NCI-H345 treated with DMSO at 0.1 percent for 48 hours (cell line): ENCODE measurements at regions not wholly inside any gene's neighbourhood (a gene's known extent, or its start where the extent isn't known, plus 50 kb on each side); places are given as distances from the start of the nearest gene placed in this dataset.

ENCODE experiments used
- DNase-seq: peaks from one replicate; lab custom pipeline; 2025; ENCODE audit not compliant: unreplicated experiment; lab: John Stamatoyannopoulos, UW

DNA sequence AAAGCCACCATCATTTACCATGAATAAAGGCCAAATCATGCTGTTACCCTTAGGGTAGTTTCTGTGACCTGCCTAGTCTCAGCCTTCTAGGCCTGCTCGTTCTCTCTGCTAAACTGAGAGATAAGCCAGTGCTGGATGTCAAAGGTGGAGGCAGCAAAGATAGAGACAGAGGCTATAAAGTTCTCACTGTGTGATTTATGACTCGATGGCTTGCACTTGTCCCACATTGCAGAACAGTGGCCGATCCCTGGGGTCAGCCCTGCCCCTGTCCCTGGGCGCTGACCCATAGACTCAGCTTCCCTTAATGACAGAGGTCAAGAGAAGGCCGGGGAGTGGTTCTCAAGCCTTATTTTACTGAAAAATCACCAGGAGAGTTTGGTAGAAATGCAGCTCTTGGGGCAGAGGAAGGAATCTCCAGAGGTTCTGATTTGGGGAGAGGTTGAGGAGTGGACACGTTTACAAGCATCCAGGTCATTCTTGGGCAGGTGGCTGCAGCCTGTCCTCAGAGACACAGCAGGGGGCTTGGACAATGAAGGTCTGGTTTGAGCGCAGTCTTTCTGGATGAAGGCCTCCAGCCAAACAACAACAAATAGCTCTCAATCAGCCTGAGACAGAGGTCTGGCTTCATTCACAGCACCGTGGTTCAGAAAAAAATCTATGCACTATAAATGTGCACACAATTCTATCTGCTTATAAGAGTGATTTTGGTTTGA is 143.5 kb downstream of the ACKR3 start:
- DNase-seq, result no peak

DNA sequence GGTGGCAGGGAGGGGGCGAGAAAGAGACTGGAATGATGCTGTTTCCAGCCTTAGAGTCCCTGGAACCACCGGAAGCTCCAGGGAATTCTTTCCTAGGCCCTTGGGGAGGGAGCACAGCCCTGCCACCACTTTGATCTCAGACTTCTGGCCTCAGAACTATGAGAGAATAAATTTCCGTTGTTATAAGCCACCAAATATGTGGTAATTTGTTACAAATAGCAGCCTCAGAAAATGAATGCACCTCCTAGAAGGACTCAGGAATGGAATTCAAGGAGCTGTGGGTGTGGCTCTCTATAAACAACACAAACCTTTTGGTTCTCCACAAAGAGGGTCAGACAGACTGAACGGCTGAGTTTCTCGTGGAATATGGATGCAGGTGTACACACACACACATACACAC is 144.5 kb downstream of the ACKR3 start:
- DNase-seq, result no peak

DNA sequence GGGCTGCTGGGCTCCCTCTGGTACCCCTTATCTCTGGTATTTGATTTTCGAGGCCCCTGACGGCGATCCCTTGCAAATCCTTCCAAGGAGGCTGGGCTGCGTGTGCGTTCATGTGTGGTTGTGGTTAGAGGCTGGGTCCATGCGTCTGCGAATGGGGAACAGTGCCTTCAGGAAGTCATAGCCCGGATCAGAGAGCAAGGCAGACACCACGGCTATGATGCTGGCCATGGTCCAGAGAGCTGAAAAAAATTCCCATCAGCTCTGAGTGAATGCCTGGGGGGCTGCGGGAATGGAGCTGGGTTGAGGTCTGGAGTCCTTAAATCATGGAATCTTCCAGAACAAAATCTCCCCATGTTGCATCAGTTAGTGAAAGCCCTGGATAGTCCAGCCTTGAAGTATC is 145.5 kb downstream of the ACKR3 start:
- no peak for DNase-seq

DNA sequence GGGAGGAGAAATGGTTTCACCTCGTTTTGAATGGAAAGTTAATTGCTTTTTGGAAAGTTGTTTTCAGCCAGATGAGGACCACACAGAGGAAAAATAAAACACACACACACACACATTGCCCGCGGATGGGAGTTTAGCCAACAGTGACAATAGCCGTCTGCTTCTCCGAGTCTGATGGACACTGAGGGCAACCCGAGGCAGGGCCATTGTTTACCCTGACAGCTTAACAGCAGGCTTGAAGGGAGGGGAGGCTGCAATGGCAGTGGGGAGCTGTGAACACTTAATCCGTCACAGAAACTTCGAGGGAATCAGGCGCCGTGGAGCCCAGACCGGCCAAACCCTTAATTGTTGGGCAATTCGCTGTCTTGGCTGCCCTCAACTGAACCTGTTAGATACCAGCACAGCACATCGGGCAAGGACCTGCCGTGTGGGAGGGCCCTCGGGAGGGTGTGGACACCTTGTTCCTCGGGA is 145.9 kb downstream of the ACKR3 start:
- no peak for DNase-seq

DNA sequence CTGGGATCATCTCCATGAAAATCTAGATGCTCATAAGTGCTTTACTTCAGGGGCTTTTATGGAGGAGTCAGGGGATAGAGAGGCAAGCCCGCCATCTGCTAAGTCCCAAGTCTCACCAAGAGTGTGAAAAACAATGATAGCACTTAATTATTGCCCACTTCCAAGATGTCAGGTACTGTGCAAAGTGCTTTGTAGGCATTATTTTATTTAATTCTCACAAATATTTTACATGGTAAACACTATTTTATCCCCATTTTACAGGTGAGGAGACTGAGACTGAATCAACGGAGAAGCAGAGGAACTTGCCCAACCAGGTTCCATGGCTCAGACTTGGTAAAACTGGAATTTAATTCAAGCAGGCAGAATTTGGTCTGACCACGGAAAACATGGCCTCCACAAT is 147.5 kb downstream of the ACKR3 start:
- no peak for DNase-seq

DNA sequence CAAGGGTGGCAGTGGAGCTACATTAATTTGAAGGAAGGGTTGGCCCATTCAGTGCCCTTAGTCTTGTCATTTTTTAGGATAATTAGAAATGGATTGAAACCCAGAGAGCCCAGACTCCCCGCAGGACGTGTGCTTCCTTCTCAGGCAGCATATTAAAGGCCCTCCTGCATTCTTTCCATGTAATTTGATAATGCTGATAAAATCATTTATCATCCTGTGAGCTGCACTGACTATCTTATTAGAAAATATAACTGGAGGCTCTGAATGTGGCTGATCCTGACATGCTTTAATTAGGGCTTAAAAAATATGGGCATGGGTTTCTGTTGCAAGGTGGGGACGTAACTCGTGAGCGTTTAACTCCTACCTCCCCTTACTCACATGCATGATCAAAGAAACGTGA is 148.1 kb downstream of the ACKR3 start:
- DNase-seq, result no peak

DNA sequence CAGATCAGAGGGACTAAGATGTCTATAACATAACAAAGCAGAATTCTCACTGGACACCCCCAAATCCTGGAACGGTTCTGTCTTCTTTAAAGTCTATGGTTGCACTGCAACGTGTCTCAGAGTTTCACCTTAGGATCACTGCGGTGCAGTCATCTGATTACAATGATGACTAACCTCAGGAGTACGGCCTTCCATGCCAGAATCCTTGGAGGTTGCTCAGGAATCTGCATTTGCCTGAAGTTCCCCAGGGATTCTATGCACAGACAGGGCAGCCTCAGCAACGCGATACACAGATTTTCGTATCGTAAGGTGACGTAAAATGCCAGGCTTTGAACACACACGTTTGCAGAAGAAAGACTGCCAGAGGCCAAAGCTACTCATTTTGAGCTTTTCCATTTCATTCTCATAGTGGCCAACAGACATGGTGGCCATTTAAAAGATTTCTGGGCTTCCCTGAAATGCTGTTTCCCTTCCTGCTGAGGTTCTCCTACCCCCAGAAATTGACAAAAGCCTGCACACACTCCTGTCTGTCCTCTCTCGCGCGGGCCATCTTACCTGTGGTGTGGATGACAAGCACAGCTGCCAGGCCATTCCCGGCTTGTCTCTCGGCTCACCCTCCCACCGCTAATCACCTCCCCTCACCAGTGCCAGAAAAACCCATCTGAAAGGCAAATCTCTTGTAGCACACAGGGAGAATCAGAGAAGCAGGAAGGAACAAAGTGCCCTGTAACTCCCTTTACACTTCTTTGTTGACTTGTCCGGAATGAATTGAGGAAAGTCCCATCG is 148.8 kb downstream of the ACKR3 start:
- no peak for DNase-seq

DNA sequence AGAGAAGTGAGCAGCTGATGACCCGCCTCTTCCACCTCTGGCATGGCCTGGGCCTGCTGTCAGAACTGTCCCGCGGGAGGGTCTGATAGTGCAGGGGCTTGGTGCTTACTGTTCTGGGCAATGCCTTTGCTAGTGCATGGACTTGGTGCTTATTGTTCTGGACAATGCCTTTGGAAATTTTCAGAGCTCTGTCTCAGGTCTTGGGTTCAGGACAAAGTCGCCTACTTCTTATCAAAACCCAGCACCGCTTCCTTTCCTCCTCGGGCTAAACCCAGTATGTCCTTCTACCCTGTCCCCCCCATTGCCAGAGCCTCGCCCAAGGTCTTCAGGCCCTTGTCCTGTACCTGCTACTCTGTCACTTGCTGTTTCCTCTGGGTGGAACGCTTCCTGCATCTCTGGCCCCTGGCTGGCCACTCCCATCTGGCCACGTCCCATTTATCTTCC is 149.6 kb downstream of the ACKR3 start:
- DNase-seq, result no peak

DNA sequence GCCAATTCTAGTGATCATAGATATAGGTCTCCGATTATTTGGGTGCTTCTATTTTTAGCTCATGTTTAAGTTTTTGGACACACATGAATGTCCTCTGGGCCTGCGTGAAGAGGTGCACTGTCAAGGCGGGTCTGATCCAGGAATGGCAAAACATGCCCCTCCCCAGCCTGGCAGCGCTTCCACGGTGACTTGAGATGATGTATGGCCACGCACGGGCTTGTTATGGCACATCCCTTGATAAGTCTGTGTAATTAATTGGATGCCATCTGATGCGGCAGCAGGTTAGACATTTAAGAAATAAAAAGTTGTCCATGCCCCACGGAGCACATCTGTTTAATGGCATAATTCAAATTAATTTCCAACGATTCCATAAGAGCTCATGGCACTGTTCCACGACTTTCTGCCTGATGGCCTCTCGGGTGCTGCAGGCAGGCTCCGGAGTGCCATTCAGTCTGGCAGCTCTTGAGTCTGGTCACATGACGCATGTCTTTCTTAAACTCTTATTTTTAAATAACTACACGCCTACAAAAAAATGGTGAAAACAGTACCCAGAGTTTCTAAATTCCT is 151.4 kb downstream of the ACKR3 start:
- DNase-seq, result peak; percentile 54

DNA sequence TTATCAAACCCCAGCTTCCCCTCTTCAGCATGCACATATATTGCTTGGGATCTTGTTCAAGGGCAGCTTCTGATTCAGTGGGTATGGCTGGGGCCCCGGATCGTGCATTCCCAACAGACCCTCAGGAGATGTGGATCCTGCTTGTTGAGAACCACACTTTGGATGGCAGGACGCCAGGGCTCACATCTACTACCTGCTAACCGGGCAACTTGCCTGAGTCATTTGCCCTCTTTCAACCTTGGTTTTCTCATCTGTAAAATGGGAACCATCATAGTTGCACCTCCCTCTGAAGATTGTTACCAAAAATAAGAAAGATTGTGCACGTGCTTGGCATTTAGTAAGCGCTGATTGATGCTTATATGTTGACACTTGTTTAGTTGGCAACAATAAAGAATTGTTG is 154.6 kb downstream of the ACKR3 start:
- DNase-seq, result no peak

DNA sequence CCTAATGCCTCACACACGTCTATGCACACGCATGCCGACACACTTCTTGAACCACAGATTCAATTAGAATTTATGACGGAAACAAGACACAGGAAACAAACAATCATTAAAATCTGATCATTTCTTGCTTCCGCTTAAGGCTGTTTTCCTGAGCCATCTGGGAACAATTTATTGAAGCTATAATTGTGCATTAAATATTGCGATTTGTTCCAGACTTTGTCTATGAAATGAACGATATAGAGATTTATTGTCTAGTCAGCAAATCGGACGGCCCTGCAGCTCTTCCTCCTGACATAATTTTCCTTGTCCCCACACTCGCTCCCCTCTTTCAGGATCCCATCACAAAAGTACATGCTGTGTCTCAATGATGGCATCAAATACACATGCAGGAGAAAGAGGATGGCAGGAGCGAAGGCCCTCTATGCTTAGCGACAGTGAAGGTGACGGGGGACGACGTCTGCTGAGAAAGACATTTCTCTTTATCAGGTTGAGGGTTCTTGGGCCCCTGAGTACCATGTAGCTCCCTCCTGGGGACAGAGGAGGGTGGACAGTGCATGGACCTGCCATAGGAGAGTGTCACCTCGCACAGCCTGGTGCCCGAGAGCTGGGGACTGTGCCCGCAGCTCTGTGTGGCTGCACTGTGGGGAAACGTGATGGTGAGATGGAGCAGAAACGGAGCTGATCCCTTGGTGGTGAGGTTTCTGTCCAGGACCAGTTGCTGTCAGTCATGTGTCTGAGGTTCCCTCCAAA is 157.3 kb downstream of the ACKR3 start:
- DNase-seq, result no peak

DNA sequence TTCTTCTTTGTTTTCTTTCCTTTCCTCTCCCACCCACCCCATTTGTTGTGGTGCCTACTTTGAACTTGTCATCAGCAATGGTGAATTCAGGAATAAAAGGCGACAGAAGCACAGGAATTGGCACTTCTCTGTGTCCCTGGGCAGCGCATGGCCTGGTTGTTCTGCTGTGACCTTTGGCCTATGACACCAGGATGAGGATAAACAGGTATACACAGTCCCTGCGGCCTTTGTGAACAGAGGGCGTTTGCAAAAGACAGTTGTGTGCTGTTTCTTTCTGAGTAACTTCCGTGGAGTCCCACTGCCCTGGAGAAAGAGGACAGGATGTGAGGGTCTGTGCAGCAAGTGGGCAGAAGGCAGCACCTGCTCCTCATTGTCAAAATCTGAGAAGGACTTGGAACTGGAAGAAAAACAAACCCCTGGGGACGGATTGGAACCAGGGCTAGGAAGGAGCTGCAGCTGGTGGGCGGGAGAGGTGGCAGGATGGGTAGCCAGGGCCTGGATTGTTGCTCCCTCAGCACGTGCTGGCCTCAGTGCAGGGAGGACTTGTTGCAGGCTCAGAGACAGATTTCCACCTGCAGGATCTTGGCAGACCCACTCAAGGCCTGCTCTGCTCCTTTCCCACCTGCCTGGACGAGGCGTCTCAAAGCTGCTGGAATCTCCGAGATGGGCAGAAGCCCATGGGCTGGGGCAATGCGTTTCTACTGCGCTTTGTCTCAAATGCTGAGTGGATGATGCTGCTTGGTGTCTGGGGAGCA is 159.5 kb downstream of the ACKR3 start:
- DNase-seq, result no peak

DNA sequence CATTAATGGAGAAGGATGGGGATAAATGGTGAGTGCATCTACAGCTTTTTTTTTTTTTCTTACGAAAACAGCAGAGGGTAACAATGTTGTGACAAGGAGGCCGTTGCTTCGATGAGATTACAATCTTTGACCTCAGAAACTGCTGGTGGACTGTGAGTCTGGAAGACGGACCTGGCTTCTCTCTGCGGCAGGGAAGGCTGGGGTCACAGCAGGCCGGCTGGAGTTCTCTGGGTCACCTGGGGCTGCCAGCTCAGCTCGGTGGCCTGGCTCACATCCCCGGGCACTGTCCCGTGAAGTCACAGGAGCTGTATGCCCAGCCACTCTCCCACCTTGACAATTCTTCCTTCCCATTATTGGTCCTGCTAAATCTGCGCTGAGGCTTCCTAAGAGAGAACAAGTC is 160.8 kb downstream of the ACKR3 start:
- no peak for DNase-seq

DNA sequence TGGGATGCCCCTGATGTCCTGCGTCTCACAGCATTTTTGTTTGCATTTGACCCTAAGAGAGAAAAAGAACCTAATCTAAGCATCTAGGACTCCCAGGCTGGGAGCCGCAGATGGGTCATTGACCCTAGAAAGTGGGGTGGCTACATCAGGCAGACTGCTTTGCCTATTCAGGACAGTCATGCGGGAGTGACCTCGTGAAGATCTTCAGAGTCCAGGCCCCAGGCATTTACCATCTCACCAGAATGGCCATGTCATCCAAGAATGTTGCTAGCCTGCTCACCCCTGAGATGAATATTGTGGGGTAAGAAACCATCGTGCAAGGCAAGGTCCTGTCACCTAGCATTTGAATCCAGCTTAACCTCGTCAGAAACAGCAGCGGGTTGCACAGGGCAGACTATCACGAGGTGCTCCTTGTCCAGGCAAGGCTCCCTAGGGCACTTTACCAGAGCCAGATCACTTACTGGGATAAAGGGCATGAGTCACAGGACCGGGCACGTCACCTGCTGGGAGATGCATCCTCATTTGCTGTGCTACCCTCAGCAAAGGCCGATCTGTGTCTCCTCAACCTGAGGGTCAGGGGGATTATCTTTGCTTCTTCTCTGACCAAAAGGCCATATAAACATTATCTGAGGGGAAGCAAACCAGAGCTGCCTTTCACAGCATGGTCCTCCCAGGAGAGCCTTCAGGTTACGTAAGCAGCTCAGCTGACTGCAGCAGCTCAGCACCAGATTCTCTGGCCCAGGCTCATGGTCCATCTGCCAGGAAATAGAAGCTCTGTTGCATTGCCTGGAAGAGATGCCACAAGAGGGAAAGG is 162.3 kb downstream of the ACKR3 start:
- no peak for DNase-seq

DNA sequence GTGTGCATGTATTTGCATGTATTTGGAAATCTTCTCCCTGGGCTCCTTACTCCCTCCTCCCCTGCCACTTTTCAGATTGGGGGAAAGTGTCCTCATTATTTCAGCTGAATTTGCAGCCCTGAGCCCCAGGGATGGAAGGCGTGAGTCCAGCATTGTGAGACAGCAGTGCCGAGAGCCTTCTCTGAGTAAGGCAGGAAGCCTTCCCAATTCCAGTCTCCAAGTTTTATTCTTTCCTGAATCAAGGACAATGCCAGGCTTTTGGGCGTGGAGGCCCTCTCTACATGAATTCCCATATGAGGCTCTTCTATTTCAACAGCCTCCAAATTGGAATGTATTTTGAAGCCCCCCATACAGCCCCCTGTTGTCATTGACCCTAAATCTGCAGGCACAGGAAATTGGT is 163.5 kb downstream of the ACKR3 start:
- no peak for DNase-seq

DNA sequence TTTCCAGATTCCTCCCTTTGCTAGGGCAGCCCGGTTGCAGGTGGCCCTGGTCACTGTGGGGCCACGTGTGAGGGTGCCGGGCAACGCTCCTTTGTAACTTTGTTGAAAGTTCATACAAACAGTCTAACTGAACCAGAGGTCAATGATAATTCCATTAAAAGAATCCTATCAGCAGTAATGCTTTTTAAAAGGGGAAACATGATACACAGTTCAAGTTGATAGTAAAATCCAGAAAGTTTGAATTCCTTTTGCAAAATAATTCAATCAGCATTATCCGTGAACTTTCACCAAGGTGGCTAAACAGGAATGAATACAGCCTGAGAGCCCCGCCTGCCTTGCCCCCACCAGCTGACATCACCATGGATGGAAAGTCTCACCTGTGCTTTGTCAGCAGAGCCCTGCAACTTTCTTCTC is 166.2 kb downstream of the ACKR3 start:
- no peak for DNase-seq

DNA sequence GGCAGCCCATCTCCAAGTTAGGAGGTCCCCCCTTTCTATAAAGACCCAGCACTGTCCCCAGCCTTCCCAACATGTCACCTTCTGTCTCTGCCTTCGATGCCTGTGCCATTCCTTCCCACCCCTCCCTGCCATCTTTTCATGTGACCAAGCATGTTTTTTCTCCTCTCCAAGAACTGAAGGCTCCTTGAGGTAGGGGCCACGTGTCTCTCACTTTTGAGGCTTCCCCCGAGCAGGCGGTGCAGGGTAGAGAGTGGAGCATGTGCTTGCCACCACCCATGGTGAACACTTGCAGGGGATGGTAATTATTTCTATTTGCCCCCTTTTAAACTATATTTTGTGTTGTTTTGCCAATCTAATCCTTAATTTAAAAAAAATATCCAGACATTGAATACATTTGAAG is 168.4 kb downstream of the ACKR3 start:
- no peak for DNase-seq

DNA sequence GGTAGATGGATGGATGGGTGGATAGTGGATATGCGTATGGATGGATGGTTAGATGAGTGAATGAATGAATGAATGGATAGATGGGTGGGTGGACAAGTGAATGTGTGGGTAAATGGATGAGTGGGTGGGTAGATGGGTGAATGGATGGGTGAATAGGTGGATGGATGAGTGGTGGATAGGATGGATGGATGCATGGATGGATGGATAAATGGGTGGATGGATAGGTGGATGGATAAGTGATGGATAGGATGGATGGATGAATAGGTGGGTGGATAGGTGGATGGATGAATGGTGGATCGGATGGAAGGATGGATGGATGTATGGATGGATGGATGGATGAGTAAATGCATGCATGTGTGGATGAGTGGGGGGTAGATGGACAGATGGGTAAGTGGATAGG is 169.3 kb downstream of the ACKR3 start:
- DNase-seq, result no peak

DNA sequence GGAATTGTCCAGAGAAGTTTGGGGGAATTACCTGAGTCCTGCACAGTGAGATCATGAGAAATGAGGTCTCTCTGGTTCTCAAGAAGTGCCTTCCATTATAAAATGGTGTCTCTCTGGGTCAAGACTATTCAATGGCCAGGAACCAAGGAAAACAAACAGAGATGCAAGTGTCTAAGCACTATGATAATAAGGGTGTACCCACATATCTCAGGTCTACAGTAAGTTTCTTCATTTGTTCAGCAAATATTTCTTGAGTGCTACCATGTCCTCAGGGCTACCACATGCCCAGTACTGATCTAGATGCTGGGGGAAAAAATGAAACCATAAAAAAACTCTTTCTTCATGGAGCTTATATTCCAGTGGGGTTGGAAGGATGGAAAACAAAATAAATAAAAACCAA is 170.0 kb downstream of the ACKR3 start:
- no peak for DNase-seq

DNA sequence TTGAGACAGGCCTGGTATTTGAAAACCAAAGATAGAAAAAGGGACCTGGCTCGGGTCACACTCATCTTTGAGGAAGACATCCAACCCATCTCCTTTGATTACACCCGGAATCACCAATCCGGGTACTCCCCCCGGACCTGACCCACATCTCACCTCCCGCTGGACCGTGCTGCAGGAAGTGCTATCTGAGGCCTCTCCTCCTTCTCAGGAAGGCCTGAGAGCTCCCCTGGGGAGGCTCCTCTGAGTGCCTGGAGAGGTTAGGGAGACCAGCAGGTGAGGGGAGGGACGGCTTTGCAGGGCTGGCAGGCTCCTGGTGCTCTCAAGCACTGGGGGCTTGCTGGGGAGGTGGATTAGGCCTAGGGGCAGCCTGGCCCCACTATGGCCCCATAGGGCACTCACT is 170.9 kb downstream of the ACKR3 start:
- no peak for DNase-seq
